GM06990 (cell line): ENCODE measurements at regions not wholly inside any gene's neighbourhood (a gene's known extent, or its start where the extent isn't known, plus 50 kb on each side); places are given as distances from the start of the nearest gene placed in this dataset.

Experiments
- DNase-seq: peaks from one replicate; pipeline ENCODE4 v3.0.0-alpha.2; 2011; ENCODE audit not compliant: insufficient read length; ENCODE audit errors: extremely low read depth
- H3K27me3 ChIP-seq: replicated peaks from 2 replicates; pipeline ENCODE4 v1.6.0; 2011; ENCODE audit warnings: low read length; ENCODE audit not compliant: control insufficient read depth, insufficient read depth
- H3K36me3 ChIP-seq: 2 replicates; pipeline ENCODE4 v1.5.1; 2011; ENCODE audit warnings: low read length; ENCODE audit not compliant: control insufficient read depth, insufficient read depth
- H3K4me3 ChIP-seq: replicated peaks from 2 replicates; pipeline ENCODE4 v1.5.1; 2011; ENCODE audit warnings: low read depth, mild to moderate bottlenecking, control low read depth, low read length
- TF ChIP-seq, protein P1 (sequence below): IDR thresholded peaks from 2 replicates; pipeline ENCODE4 v1.5.1; 2011; ENCODE audit warnings: low read length, control low read depth, mild to moderate bottlenecking, inconsistent platforms; ENCODE audit not compliant: insufficient read depth, poor library complexity, severe bottlenecking

DNA sequence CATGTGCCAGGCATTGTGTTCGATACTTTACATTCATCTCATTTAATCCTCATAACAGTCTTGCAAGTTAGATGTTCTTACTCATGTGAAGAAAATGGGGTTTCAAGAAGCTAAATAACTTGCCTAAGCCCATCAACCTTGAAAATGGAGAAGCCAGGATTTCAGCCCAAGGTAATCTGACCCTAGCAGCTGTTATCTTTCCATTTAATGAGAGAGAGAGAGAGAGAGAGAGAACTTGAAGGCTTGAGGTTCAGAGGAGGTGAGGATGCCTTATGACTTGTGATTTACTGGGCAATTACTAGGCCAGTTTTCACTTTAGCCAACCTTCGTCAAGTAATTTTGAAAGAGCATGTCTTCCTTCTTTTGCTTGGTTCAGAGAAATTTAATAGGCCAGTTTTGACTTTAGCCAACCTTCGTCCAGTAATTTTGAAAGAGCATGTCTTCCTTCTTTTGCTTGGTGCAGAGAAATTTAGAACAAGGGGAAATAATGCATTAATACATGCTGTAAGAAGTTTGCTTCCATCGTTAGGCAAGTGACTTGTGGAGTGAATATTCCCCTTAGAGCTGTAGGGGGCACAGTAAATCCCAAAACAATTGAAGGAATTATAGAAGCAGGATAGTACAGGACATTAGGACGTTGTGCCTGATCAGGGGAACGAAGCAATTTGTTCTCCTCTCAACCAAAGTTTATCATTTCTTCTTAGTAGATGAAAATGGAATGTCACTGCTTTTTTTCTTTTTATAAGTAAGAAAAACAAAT, 143.0 kb upstream of the BMPER start:
- no peaks in the 10 kb centered on the region for H3K27me3 ChIP-seq
- DNase-seq = no peak
- H3K36me3 ChIP-seq = no peaks in the 10 kb centered on the region
- H3K4me3 ChIP-seq = no peak overlapping the region
- TF ChIP-seq, protein P1, sequence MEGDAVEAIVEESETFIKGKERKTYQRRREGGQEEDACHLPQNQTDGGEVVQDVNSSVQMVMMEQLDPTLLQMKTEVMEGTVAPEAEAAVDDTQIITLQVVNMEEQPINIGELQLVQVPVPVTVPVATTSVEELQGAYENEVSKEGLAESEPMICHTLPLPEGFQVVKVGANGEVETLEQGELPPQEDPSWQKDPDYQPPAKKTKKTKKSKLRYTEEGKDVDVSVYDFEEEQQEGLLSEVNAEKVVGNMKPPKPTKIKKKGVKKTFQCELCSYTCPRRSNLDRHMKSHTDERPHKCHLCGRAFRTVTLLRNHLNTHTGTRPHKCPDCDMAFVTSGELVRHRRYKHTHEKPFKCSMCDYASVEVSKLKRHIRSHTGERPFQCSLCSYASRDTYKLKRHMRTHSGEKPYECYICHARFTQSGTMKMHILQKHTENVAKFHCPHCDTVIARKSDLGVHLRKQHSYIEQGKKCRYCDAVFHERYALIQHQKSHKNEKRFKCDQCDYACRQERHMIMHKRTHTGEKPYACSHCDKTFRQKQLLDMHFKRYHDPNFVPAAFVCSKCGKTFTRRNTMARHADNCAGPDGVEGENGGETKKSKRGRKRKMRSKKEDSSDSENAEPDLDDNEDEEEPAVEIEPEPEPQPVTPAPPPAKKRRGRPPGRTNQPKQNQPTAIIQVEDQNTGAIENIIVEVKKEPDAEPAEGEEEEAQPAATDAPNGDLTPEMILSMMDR = no peak

DNA sequence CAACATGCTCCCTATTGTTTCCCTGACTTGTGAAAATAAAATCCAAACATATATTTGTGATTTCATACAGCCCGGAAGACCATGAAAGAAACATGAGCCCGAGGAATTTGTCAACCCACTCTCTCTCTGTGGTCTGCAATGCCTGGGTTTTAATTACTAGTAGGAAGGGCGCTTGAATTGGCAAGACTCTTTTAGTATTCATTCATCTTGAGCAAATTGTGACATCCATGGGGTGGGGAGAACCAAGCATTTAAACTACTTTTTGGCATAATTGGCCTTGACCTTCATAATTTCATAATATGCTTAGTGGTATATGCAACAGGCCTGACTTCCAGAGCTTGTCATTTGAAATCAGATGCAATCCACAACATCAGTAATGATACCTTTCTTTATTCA, 142.4 kb upstream of the BMPER start:
- H3K4me3 ChIP-seq = no peak overlapping the region
- TF ChIP-seq, protein P1 = no peak
- DNase-seq = no peak

DNA sequence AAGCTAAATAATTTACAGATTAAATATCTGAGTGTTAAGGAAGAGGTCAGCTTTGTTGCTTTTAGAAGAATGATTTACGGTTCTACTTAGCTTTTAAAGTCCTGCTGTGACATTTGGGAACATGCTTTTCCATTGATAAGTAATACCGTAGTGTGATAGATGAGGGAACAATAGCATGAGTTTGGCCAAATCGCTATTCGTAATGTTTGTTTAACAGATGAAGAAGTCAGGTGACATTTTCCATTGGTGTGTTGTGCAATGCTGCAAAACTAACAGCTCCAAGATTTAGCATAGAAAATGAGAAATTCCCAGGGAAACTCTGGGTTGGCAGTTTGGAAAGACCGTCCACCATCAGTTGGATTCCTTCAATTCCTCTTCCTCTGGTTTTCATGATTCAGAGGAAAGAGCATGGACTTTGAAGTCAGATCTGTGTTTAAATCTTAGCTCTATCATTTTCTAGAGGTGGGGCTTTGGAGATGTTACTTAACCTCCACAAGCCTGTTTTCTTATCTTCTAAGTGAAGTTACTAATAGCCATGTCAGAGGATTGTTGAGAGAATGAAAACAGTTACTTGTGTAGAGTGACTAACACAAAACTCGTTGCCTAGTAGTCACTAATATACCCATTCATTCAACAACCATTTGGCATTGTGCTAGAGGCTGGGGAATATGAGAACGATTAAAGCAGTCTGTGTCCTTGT, 140.4 kb upstream of the BMPER start:
- Histone ChIP-seq H3K4me3 (no peak overlapping the region), H3K27me3 (no peaks in the 10 kb centered on the region), H3K36me3 (no peaks in the 10 kb centered on the region)
- no peak for DNase-seq
- TF ChIP-seq, protein P1 = no peak

More for the DNA sequence above, 142.4 kb upstream of the BMPER start:
- H3K36me3 ChIP-seq = no peaks in the 10 kb centered on the region
- H3K27me3 ChIP-seq = no peaks in the 10 kb centered on the region

DNA sequence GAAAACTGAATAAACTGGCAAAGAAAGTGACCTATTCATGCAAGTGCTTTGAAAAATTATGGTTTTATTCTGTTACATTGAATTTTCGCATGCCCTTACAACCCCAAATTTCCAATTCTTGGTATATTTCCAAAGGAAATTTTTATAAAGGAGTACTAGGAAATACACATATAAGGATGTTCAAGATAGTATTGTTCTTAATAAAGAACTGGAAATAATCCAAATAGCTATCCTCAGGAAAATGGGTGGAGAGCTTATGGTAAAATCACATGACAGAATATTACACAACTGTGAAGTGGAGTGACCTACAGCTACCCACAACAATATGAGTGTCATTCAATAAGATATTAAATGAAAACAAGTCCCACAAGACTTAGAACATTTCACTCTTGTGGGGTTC, 138.9 kb upstream of the BMPER start:
- H3K36me3 ChIP-seq = no peaks in the 10 kb centered on the region

DNA sequence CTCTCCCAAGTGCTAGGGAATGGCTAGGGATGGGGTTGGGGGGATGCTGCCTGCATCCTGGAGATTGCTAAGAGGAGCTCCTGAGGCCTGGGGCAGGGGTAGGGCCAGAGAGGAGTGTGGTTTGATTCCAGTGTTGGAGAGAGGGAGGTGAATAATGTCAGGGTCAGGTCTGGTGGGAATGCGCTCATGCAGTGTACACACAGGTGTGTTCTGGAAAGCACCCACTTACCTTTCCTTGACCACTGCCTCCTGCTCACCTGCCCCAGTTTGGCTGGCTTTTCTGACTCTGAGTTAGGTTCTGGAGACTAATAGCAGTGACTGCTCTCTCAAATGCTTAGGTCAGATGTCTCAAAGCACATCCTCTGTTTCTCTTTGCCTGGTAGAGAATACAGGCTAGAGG, 135.4 kb upstream of the BMPER start:
- TF ChIP-seq, protein P1 = no peak
- Histone ChIP-seq H3K4me3 (no peak overlapping the region), H3K27me3 (no peaks in the 10 kb centered on the region), H3K36me3 (no peaks in the 10 kb centered on the region)
- DNase-seq = no peak

More for the DNA sequence above, 138.9 kb upstream of the BMPER start:
- no peaks in the 10 kb centered on the region for H3K27me3 ChIP-seq
- DNase-seq = no peak
- H3K4me3 ChIP-seq = no peak overlapping the region
- TF ChIP-seq, protein P1 = no peak

DNA sequence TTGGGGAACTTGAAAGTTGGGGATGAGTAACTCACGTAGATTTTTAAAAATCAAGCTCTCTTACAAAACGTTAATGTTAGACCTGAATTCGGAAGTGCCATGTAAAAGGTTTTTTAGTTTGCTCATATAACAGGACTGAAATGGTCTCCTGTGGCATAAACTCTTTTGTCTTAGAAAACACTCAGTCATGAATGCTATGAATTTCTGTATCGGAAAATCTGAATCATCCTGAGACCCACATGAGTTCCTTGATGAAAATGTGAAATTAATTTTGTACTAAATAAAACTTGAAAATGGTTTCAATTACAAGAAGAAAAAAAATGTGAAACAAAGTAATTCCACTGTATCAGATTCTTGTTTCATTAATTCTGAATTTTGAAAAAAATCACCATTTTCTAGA, 134.8 kb upstream of the BMPER start:
- Histone ChIP-seq H3K27me3 (no peaks in the 10 kb centered on the region), H3K4me3 (no peak overlapping the region), H3K36me3 (no peaks in the 10 kb centered on the region)
- TF ChIP-seq, protein P1 = no peak
- no peak for DNase-seq
